ENCODE measurements at regions not wholly inside any gene's neighbourhood (a gene's known extent, or its start where the extent isn't known, plus 50 kb on each side); places are given as distances from the start of the nearest gene placed in this dataset.

DNA sequence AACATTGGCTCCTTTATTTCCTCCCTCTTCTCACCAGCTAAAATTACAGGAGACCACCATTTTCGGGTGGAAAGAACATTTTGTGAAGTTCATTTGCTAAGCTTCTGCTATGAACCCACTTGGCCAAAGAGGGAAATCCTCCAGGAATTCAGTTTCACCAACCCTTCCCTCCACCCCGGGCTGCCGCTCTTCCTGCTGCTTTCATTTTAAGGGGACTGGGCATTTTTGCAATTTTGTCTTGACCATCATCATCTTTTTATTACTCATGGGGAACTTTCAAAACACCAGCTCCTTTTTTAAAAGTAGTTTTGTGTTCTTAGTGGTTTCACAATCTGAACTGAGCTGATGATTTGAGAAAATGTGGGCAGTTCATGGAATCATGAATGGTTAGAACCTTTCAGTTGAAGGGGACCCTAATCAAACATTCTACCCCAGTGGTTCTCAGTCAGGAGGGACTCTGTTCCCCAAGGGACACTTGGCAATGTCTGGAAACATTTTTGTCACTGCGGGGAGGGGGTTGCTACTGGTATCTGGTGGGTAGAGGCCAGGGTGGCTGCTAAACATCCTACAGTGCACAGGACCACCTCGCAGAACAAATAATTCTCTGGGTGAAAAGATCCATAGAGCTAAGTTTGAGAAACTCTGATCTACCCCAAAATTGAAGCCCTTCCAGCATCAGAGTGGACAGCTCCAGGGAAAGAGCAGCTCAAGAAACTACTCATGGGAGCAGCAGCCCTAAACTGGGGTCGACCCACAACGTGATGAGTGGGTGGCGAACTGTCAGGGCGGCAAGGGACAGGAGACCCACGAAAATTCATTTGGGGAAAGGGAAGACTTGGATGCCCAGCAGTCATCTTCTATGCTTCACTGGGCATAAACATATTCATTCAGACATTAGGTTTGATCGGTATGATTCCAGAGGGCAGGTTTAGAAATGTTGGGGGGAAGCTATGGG is 92.9 kb downstream of the ACKR3 start:
- WGBS (ENCODE audit: extremely low coverage, insufficient coverage, insufficient read length), result no CpG with 5 or more reads among the region's 11 CpGs
- Histone ChIP-seq H3K4me1 (ENCODE audit: control insufficient read depth in 1 of 2, insufficient read depth in 2 of 2, low read length in 2 of 2) (peaks cover 18 to 32% of the 10 kb centered on the region in 2 experiments), H2AFZ (ENCODE audit: insufficient read depth, low read length, poor library complexity) (no peak overlapping the region), H2AK5ac (ENCODE audit: low read length) (peak overlapping the region; percentile 79), H2BK12ac (ENCODE audit: low read length) (peak overlapping the region; percentile 98), H3K27ac (ENCODE audit: low read depth, low read length) (peak overlapping the region; percentile 97), H3K4me3 (ENCODE audit: low read depth, low read length) (no peak overlapping the region), H2BK5ac (ENCODE audit: low read depth, low read length, poor library complexity) (peak overlapping the region; percentile 67), H3K14ac (ENCODE audit: low read length) (peak overlapping the region; percentile 71), H3K23ac (ENCODE audit: low read length) (no peak overlapping the region), H3K27me3 (ENCODE audit: insufficient read depth, low read length) (no peaks in the 10 kb centered on the region), H3K4me2 (ENCODE audit: low read length) (no peak overlapping the region), H3K79me1 (ENCODE audit: low read length) (peaks cover 44% of the 10 kb centered on the region), H3K18ac (ENCODE audit: low read length) (peak overlapping the region; percentile 78), H3K9ac (ENCODE audit: low read length) (no peak overlapping the region), H4K91ac (ENCODE audit: low read depth, low read length) (peak overlapping the region; percentile 79), H3K9me3 (ENCODE audit: insufficient read depth, low read depth, low read length) (peaks cover 3% of the 10 kb centered on the region), H3K36me3 (ENCODE audit: control insufficient read depth in 1 of 2, insufficient read depth in 2 of 2, low read length in 2 of 2) (peaks cover 0 to 3% of the 10 kb centered on the region in 2 experiments), H4K8ac (ENCODE audit: low read depth, low read length) (peak overlapping the region; percentile 76), H2BK120ac (ENCODE audit: insufficient read depth, low read length, poor library complexity) (peak overlapping the region; percentile 99), H4K12ac (ENCODE audit: low read depth, low read length) (no peak overlapping the region), H3K4ac (ENCODE audit: low read depth, low read length) (peak overlapping the region; percentile 44), H3K79me2 (ENCODE audit: control insufficient read depth, insufficient read depth, low read length, poor library complexity) (peaks cover 2% of the 10 kb centered on the region)
- DNase-seq, result no peak

DNA sequence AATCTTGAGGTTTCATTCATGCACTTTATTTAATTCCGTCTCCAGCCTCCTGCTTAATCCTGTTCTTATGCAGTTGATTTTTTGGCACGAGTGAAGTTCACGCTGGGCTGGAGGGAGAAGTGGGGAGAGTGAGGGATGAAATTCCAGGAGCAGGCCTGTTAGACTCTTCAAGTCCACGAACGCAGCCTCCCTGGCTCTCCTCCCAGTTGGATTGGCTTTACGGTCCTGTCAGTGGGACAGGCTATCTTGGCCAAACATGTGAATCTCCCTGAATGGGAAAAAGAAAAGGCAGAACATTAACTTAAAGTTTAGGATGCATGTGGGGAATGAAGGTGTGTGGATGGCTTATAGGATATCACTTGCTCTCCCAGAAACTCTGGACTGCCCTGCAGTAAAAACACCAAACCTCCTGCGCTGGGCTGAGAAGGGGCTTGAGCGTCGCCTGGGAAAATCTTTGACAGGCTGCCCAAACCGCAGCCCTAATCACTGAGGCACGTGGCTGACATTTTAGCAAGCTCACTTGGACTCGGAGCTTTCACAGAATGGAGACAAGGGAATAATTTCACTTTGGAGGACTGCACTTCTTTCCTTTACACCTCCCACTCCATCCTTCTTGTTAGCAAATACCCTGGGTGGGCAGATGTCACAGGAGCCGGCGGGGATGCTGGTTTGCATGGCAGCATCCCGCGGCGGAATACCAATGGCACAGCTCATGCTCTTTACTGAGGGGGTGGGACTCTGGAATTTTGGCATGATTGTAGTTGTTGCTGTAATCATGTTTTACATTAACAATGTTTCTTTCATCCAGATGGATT is 93.9 kb downstream of the ACKR3 start:
- WGBS (ENCODE audit: extremely low coverage, insufficient coverage, insufficient read length), result no CpG with 5 or more reads among the region's 17 CpGs
- H4K8ac ChIP-seq (ENCODE audit: low read depth, low read length), result no peak overlapping the region
- H2BK120ac ChIP-seq (ENCODE audit: insufficient read depth, low read length, poor library complexity), result peak overlapping the region; percentile 90

DNA sequence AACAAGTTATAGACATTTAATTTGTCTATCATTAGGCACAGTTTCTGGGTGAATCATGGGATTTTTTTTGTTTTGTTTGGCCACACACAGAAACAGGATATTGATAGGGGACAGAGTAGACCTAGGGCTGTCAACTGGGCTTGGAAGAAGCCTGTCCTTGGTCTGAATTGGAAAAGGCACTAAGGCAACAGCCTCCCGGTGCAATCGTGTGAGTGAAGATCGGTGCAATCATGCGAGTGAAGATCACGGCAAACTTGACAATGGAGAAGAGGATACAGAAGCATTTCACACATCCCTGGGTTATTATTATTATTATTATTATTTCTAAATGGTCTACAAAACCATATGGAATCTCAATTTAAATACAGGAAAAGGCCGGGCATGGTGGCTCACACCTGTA is 94.5 kb downstream of the ACKR3 start:
- WGBS (ENCODE audit: extremely low coverage, insufficient coverage, insufficient read length), result no CpG with 5 or more reads among the region's 6 CpGs
- Histone ChIP-seq H3K18ac (ENCODE audit: low read length) (no peak overlapping the region), H3K23ac (ENCODE audit: low read length) (no peak overlapping the region), H4K91ac (ENCODE audit: low read depth, low read length) (peak overlapping the region; percentile 88), H3K27ac (ENCODE audit: low read depth, low read length) (no peak overlapping the region), H2AK5ac (ENCODE audit: low read length) (no peak overlapping the region), H2BK5ac (ENCODE audit: low read depth, low read length, poor library complexity) (no peak overlapping the region), H2AFZ (ENCODE audit: insufficient read depth, low read length, poor library complexity) (no peak overlapping the region), H3K14ac (ENCODE audit: low read length) (no peak overlapping the region), H3K79me1 (ENCODE audit: low read length) (peaks cover 45% of the 10 kb centered on the region), H3K36me3 (ENCODE audit: control insufficient read depth in 1 of 2, insufficient read depth in 2 of 2, low read length in 2 of 2) (peaks cover 0 to 3% of the 10 kb centered on the region in 2 experiments), H4K8ac (ENCODE audit: low read depth, low read length) (no peak overlapping the region), H3K9ac (ENCODE audit: low read length) (no peak overlapping the region), H2BK120ac (ENCODE audit: insufficient read depth, low read length, poor library complexity) (no peak overlapping the region), H3K4me3 (ENCODE audit: low read depth, low read length) (no peak overlapping the region), H3K9me3 (ENCODE audit: insufficient read depth, low read depth, low read length) (peaks cover 4% of the 10 kb centered on the region), H3K4ac (ENCODE audit: low read depth, low read length) (no peak overlapping the region), H3K27me3 (ENCODE audit: insufficient read depth, low read length) (no peaks in the 10 kb centered on the region), H2BK12ac (ENCODE audit: low read length) (peak overlapping the region; percentile 90), H3K79me2 (ENCODE audit: control insufficient read depth, insufficient read depth, low read length, poor library complexity) (peaks cover 2% of the 10 kb centered on the region), H3K4me1 (ENCODE audit: control insufficient read depth in 1 of 2, insufficient read depth in 2 of 2, low read length in 2 of 2) (peaks cover 21 to 34% of the 10 kb centered on the region in 2 experiments), H3K4me2 (ENCODE audit: low read length) (no peak overlapping the region), H4K12ac (ENCODE audit: low read depth, low read length) (no peak overlapping the region)
- DNase-seq, result no peak

More for the DNA sequence above, 93.9 kb downstream of the ACKR3 start:
- Histone ChIP-seq H3K4ac (ENCODE audit: low read depth, low read length) (no peak overlapping the region), H3K79me2 (ENCODE audit: control insufficient read depth, insufficient read depth, low read length, poor library complexity) (peaks cover 2% of the 10 kb centered on the region), H3K4me3 (ENCODE audit: low read depth, low read length) (no peak overlapping the region), H2AK5ac (ENCODE audit: low read length) (peak overlapping the region; percentile 60), H3K9me3 (ENCODE audit: insufficient read depth, low read depth, low read length) (peaks cover 4% of the 10 kb centered on the region), H3K4me2 (ENCODE audit: low read length) (no peak overlapping the region), H3K79me1 (ENCODE audit: low read length) (peaks cover 44% of the 10 kb centered on the region), H2BK5ac (ENCODE audit: low read depth, low read length, poor library complexity) (no peak overlapping the region), H2AFZ (ENCODE audit: insufficient read depth, low read length, poor library complexity) (no peak overlapping the region), H3K18ac (ENCODE audit: low read length) (no peak overlapping the region), H4K91ac (ENCODE audit: low read depth, low read length) (peak overlapping the region; percentile 79), H3K9ac (ENCODE audit: low read length) (no peak overlapping the region), H3K14ac (ENCODE audit: low read length) (peak overlapping the region; percentile 26), H3K27ac (ENCODE audit: low read depth, low read length) (no peak overlapping the region), H2BK12ac (ENCODE audit: low read length) (peak overlapping the region; percentile 79), H3K23ac (ENCODE audit: low read length) (no peak overlapping the region), H4K12ac (ENCODE audit: low read depth, low read length) (no peak overlapping the region), H3K36me3 (ENCODE audit: control insufficient read depth in 1 of 2, insufficient read depth in 2 of 2, low read length in 2 of 2) (peaks cover 0 to 3% of the 10 kb centered on the region in 2 experiments), H3K4me1 (ENCODE audit: control insufficient read depth in 1 of 2, insufficient read depth in 2 of 2, low read length in 2 of 2) (peaks cover 20 to 32% of the 10 kb centered on the region in 2 experiments), H3K27me3 (ENCODE audit: insufficient read depth, low read length) (no peaks in the 10 kb centered on the region)
- peak; percentile 69 to 76 for DNase-seq

- H3K23ac ChIP-seq (ENCODE audit: low read length), result no peak overlapping the region
- H2BK12ac ChIP-seq (ENCODE audit: low read length), result no peak overlapping the region
- H3K79me2 ChIP-seq (ENCODE audit: control insufficient read depth, insufficient read depth, low read length, poor library complexity), result peaks cover 2% of the 10 kb centered on the region
- peak; percentile 47 to 60 for DNase-seq
- H2AK5ac ChIP-seq (ENCODE audit: low read length), result no peak overlapping the region
- no peak overlapping the region for H4K12ac ChIP-seq (ENCODE audit: low read depth, low read length)
- H3K4ac ChIP-seq (ENCODE audit: low read depth, low read length), result no peak overlapping the region
- H3K4me1 ChIP-seq (ENCODE audit: control insufficient read depth in 1 of 2, insufficient read depth in 2 of 2, low read length in 2 of 2), result peaks cover 17 to 29% of the 10 kb centered on the region in 2 experiments
- no peak overlapping the region for H2AFZ ChIP-seq (ENCODE audit: insufficient read depth, low read length, poor library complexity)
- H3K18ac ChIP-seq (ENCODE audit: low read length), result no peak overlapping the region
- H3K4me2 ChIP-seq (ENCODE audit: low read length), result no peak overlapping the region
- H3K79me1 ChIP-seq (ENCODE audit: low read length), result peaks cover 42% of the 10 kb centered on the region
- WGBS (ENCODE audit: extremely low coverage, insufficient coverage, insufficient read length), result no CpG with 5 or more reads among the region's 7 CpGs
- peaks cover 4% of the 10 kb centered on the region for H3K9me3 ChIP-seq (ENCODE audit: insufficient read depth, low read depth, low read length)
- no peak overlapping the region for H2BK120ac ChIP-seq (ENCODE audit: insufficient read depth, low read length, poor library complexity)
- no peak overlapping the region for H3K9ac ChIP-seq (ENCODE audit: low read length)
- H3K36me3 ChIP-seq (ENCODE audit: control insufficient read depth in 1 of 2, insufficient read depth in 2 of 2, low read length in 2 of 2), result peaks cover 0 to 3% of the 10 kb centered on the region in 2 experiments
- no peak overlapping the region for H3K14ac ChIP-seq (ENCODE audit: low read length)
- no peak overlapping the region for H3K27ac ChIP-seq (ENCODE audit: low read depth, low read length)
- H4K91ac ChIP-seq (ENCODE audit: low read depth, low read length), result peak overlapping the region; percentile 88
- no peak overlapping the region for H4K8ac ChIP-seq (ENCODE audit: low read depth, low read length)
- no peaks in the 10 kb centered on the region for H3K27me3 ChIP-seq (ENCODE audit: insufficient read depth, low read length)
- H3K4me3 ChIP-seq (ENCODE audit: low read depth, low read length), result no peak overlapping the region
- H2BK5ac ChIP-seq (ENCODE audit: low read depth, low read length, poor library complexity), result no peak overlapping the region
These were observed 95.5 kb downstream of the ACKR3 start for GRCh38 chr2:236665101-236665500.
